ENCODE measurements at regions not wholly inside any gene's neighbourhood (a gene's known extent, or its start where the extent isn't known, plus 50 kb on each side); places are given as distances from the start of the nearest gene placed in this dataset.

- DNase-seq (ENCODE audit: low read depth in 4 of 4, low spot score in 2 of 4), result no peak
Measured at GRCh38 chr9:4435197-4435596, 55.1 kb upstream of the SLC1A1 start.

- DNase-seq (ENCODE audit: low read depth in 4 of 4, low spot score in 2 of 4), result no peak
Measured at GRCh38 chr9:4433379-4433778, 56.9 kb upstream of the SLC1A1 start.

GRCh38 chr9:4430432-4431261 lies 59.6 kb upstream of the SLC1A1 start:
- no peak for DNase-seq (ENCODE audit: low read depth in 4 of 4, low spot score in 2 of 4)

GRCh38 chr9:4425319-4426045 lies 64.8 kb upstream of the SLC1A1 start:
- DNase-seq (ENCODE audit: low read depth in 4 of 4, low spot score in 2 of 4), result no peak

- DNase-seq (ENCODE audit: low read depth in 4 of 4, low spot score in 2 of 4), result no peak
Measured at GRCh38 chr9:4424891-4425290, 65.4 kb upstream of the SLC1A1 start.

GRCh38 chr9:4424038-4424437 lies 66.2 kb upstream of the SLC1A1 start:
- no peak for DNase-seq (ENCODE audit: low read depth in 4 of 4, low spot score in 2 of 4)

GRCh38 chr9:4423207-4423610 lies 67.1 kb upstream of the SLC1A1 start:
- DNase-seq (ENCODE audit: low read depth in 4 of 4, low spot score in 2 of 4), result no peak

GRCh38 chr9:4422495-4422894 lies 67.8 kb upstream of the SLC1A1 start:
- no peak for DNase-seq (ENCODE audit: low read depth in 4 of 4, low spot score in 2 of 4)

GRCh38 chr9:4421847-4422246 lies 68.4 kb upstream of the SLC1A1 start:
- no peak for DNase-seq (ENCODE audit: low read depth in 4 of 4, low spot score in 2 of 4)

- DNase-seq (ENCODE audit: low read depth in 4 of 4, low spot score in 2 of 4), result no peak
Measured at GRCh38 chr9:4420351-4420750, 69.9 kb upstream of the SLC1A1 start.

GRCh38 chr9:4417578-4418325 lies 72.5 kb upstream of the SLC1A1 start:
- no peak for DNase-seq (ENCODE audit: low read depth in 4 of 4, low spot score in 2 of 4)

GRCh38 chr9:4416467-4416866 lies 73.8 kb upstream of the SLC1A1 start:
- no peak for DNase-seq (ENCODE audit: low read depth in 4 of 4, low spot score in 2 of 4)

GRCh38 chr9:4415281-4415680 lies 75.0 kb upstream of the SLC1A1 start:
- DNase-seq (ENCODE audit: low read depth in 4 of 4, low spot score in 2 of 4), result no peak

- no peak for DNase-seq (ENCODE audit: low read depth in 4 of 4, low spot score in 2 of 4)
Measured at GRCh38 chr9:4413856-4414255, 76.4 kb upstream of the SLC1A1 start.

- no peak for DNase-seq (ENCODE audit: low read depth in 4 of 4, low spot score in 2 of 4)
Measured at GRCh38 chr9:4404156-4404555, 86.1 kb upstream of the SLC1A1 start.

GRCh38 chr9:4402501-4402900 lies 87.8 kb upstream of the SLC1A1 start:
- no peak for DNase-seq (ENCODE audit: low read depth in 4 of 4, low spot score in 2 of 4)

- DNase-seq (ENCODE audit: low read depth in 4 of 4, low spot score in 2 of 4), result no peak
Measured at GRCh38 chr9:4400731-4401130, 89.5 kb upstream of the SLC1A1 start.

GRCh38 chr9:4397917-4398316 lies 92.4 kb upstream of the SLC1A1 start:
- DNase-seq (ENCODE audit: low read depth in 4 of 4, low spot score in 2 of 4), result no peak

- DNase-seq (ENCODE audit: low read depth in 4 of 4, low spot score in 2 of 4), result no peak
Measured at GRCh38 chr9:4393806-4394523, 94.1 kb upstream of the GLIS3 start.

- DNase-seq (ENCODE audit: low read depth in 4 of 4, low spot score in 2 of 4), result no peak
Measured at GRCh38 chr9:4389755-4390154, 89.9 kb upstream of the GLIS3 start.

- DNase-seq (ENCODE audit: low read depth in 4 of 4, low spot score in 2 of 4), result no peak
Measured at GRCh38 chr9:4389003-4389402, 89.1 kb upstream of the GLIS3 start.

Measured in left renal cortex interstitium (tissue), 4 donors.